HEK293T (cell line): ENCODE measurements at regions not wholly inside any gene's neighbourhood (a gene's known extent, or its start where the extent isn't known, plus 50 kb on each side); places are given as distances from the start of the nearest gene placed in this dataset.

ENCODE experiments used
- ARNT ChIP-seq: fragments of 450-650 bp; IDR thresholded peaks from 2 replicates; pipeline ENCODE4 v1.6.1; 2017; ENCODE audit warnings: mild to moderate bottlenecking
- BHLHE40 ChIP-seq: fragments of 450-650 bp; IDR thresholded peaks from 2 replicates; pipeline ENCODE4 v1.6.1; 2016; ENCODE audit warnings: mild to moderate bottlenecking, moderate library complexity, borderline replicate concordance
- CTBP1 ChIP-seq: fragments of 450-650 bp; IDR thresholded peaks from 2 replicates; pipeline ENCODE4 v1.6.1; 2016; ENCODE audit warnings: borderline replicate concordance
- FOXK2 ChIP-seq: fragments of 450-650 bp; IDR thresholded peaks from 2 replicates; pipeline ENCODE4 v1.6.1; 2016; ENCODE audit warnings: mild to moderate bottlenecking
- FOXM1 ChIP-seq: fragments of 450-650 bp; IDR thresholded peaks from 2 replicates; pipeline ENCODE4 v1.6.1; 2017; ENCODE audit warnings: mild to moderate bottlenecking, borderline replicate concordance
- HDGF ChIP-seq: fragments of 450-650 bp; IDR thresholded peaks from 2 replicates; pipeline ENCODE4 v1.6.1; 2017; ENCODE audit warnings: antibody characterized with exemption, borderline replicate concordance
- L3MBTL2 ChIP-seq: fragments of 450-650 bp; conservative IDR thresholded peaks from 2 replicates; pipeline ENCODE4 v1.6.1; 2016; ENCODE audit warnings: mild to moderate bottlenecking
- NFRKB ChIP-seq: fragments of 450-650 bp; IDR thresholded peaks from 2 replicates; pipeline ENCODE4 v1.6.1; 2016; ENCODE audit warnings: mild to moderate bottlenecking, moderate library complexity
- SP1 ChIP-seq: fragments of 450-650 bp; IDR thresholded peaks from 2 replicates; pipeline ENCODE4 v1.6.1; 2017
- SUZ12 ChIP-seq: fragments of 450-650 bp; IDR thresholded peaks from 2 replicates; pipeline ENCODE4 v1.6.1; 2016; ENCODE audit warnings: mild to moderate bottlenecking
- TARDBP ChIP-seq: fragments of 450-650 bp; IDR thresholded peaks from 2 replicates; pipeline ENCODE4 v1.6.1; 2016
- ZNF384 ChIP-seq: fragments of 450-650 bp; IDR thresholded peaks from 2 replicates; pipeline ENCODE4 v1.6.1; 2016

- TF ChIP-seq TARDBP (no peak), L3MBTL2 (no peak), FOXK2 (no peak), NFRKB (no peak), ZNF384 (no peak), SP1 (no peak), SUZ12 (no peak), HDGF (no peak), BHLHE40 (no peak), FOXM1 (no peak), ARNT (no peak), CTBP1 (no peak)
Observed at GRCh38 chr12:9334041-9334692, 126.0 kb upstream of the PZP start.
